Naive thymus-derived CD4-positive, alpha-beta T cell (primary cell): ENCODE measurements at regions not wholly inside any gene's neighbourhood (a gene's known extent, or its start where the extent isn't known, plus 50 kb on each side); places are given as distances from the start of the nearest gene placed in this dataset.

ENCODE experiments used
- ATAC-seq: fragments of 150-1000 bp; cut with Tn5 transposase; 2 replicates; pipeline ENCODE4 v1.10.0; 2021; ENCODE audit warnings: mild to moderate bottlenecking, moderate library complexity
- CTCF ChIA-PET: fragments of 350-600 bp; sonication (Branson Sonifier 250); formaldehyde crosslinking; loops from one replicate; lab custom pipeline; 2021; ENCODE audit warnings: antibody characterized with exemption; lab: Charles Lee
- POLR2A ChIA-PET: fragments of 350-600 bp; sonication (Branson Sonifier 250); formaldehyde crosslinking; loops from one replicate; lab custom pipeline; 2021; ENCODE audit warnings: antibody characterized with exemption, inconsistent platforms; lab: Charles Lee
- DNase-seq, 9 donors: peaks; one replicate each; pipeline versions ENCODE4 v3.0.0 to v3.0.0-alpha.2; 2020 to 2022; ENCODE audit warnings: mixed read lengths in 1 of 9
- H3K27ac ChIP-seq: one replicate; pipeline ENCODE4 v1.7.0; 2013; ENCODE audit warnings: mild to moderate bottlenecking, low read depth, low read length, moderate library complexity
- H3K27me3 ChIP-seq, 2 donors: one replicate each; pipeline ENCODE4 v1.7.0; 2013; ENCODE audit warnings: low read length in 2 of 2, mild to moderate bottlenecking in 2 of 2, moderate library complexity in 2 of 2; ENCODE audit not compliant: control insufficient read depth in 2 of 2, insufficient read depth in 2 of 2
- H3K36me3 ChIP-seq, 3 experiments: 1 replicate in 2 of 3; 2 replicates in 1 of 3; pipeline ENCODE4 v1.7.0; 2013; ENCODE audit warnings: low read length in 3 of 3, mild to moderate bottlenecking in 3 of 3, moderate library complexity in 1 of 3; ENCODE audit not compliant: insufficient read depth in 3 of 3, control insufficient read depth in 2 of 3
- H3K4me1 ChIP-seq, 2 donors: one replicate each; pipeline ENCODE4 v1.7.0; 2013; ENCODE audit warnings: low read length in 2 of 2, mild to moderate bottlenecking in 2 of 2, moderate library complexity in 1 of 2; ENCODE audit not compliant: control insufficient read depth in 2 of 2, insufficient read depth in 2 of 2
- H3K4me3 ChIP-seq: 2 replicates; pipeline ENCODE4 v1.7.0; 2013; ENCODE audit warnings: mild to moderate bottlenecking, low read length
- H3K9me3 ChIP-seq, 3 experiments: 1 replicate in 2 of 3; 2 replicates in 1 of 3; pipeline ENCODE4 v1.7.0; 2013; ENCODE audit warnings: low read length in 3 of 3; ENCODE audit not compliant: control insufficient read depth in 2 of 3
- H3K27ac Mint-ChIP-seq, 9 donors: one replicate each; pipeline ENCODE4 v1.8.0; 2020 to 2022; ENCODE audit warnings: mixed read lengths in 9 of 9, mild to moderate bottlenecking in 8 of 9, moderate library complexity in 5 of 9, inconsistent platforms in 2 of 9
- H3K27me3 Mint-ChIP-seq, 5 donors: one replicate each; pipeline ENCODE4 v1.8.0; 2021 to 2022; ENCODE audit warnings: mixed read lengths in 5 of 5, mild to moderate bottlenecking in 1 of 5
- H3K36me3 Mint-ChIP-seq, 5 donors: one replicate each; pipeline ENCODE4 v1.8.0; 2020 to 2022; ENCODE audit warnings: mixed read lengths in 5 of 5, mild to moderate bottlenecking in 3 of 5, inconsistent platforms in 1 of 5
- H3K4me1 Mint-ChIP-seq, 7 donors: one replicate each; pipeline ENCODE4 v1.8.0; 2020 to 2022; ENCODE audit warnings: mixed read lengths in 7 of 7, mild to moderate bottlenecking in 3 of 7, inconsistent platforms in 1 of 7
- H3K4me3 Mint-ChIP-seq, 10 donors: one replicate each; pipeline ENCODE4 v1.8.0; 2020 to 2022; ENCODE audit warnings: mild to moderate bottlenecking in 10 of 10, mixed read lengths in 10 of 10, moderate library complexity in 6 of 10, inconsistent platforms in 2 of 10
- H3K9me3 Mint-ChIP-seq, 11 donors: one replicate each; pipeline ENCODE4 v1.8.0; 2020 to 2022; ENCODE audit warnings: mixed read lengths in 11 of 11, mild to moderate bottlenecking in 4 of 11, inconsistent platforms in 1 of 11, moderate library complexity in 1 of 11
- intact Hi-C, 2 donors: fragments of 100-400 bp; cut with micrococcal nuclease; formaldehyde crosslinking; loops; one replicate each; pipeline ENCODE4 v1.15.1; 2023

DNA sequence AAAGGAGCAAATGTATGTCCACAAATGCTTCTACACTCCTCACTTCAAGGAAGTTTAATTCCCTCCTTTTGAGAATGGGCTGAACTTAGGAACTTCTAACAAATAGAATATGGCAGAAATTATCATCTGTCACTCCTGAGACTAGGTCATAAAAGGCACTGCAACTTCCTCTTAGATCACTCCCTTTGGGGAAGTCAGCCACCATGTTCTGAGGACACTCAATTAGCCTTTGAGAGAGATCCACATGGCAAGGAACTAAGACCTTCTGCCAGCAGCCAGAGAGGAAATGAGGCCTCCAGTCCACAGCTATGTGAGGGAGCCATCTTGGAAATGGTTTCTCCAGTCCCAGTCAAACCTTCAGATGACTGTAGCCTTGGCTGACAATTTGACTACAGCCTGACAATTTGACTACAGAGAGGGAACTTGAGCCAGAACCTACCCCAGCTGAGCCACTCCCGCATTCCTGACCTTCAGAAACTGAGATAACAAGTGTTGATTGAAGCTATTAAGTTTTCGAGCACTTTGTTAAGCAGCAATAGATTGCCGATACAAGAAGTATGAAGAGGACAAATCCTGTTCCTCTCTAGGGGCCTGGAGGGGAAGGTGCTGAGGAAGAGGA, 113.4 kb upstream of the SEC14L1 start:
- DNase-seq, result no peak
- H3K36me3 Mint-ChIP-seq, result peaks cover 0 to 17% (median 4%) of the 10 kb centered on the region in 5 donors
- no peak overlapping the region for H3K4me3 Mint-ChIP-seq
- Histone ChIP-seq H3K4me1 (no peaks in the 10 kb centered on the region), H3K4me3 (no peak overlapping the region), H3K27me3 (no peaks in the 10 kb centered on the region), H3K9me3 (peaks cover 0 to 16% (median 0%) of the 10 kb centered on the region in 3 experiments), H3K27ac (no peak overlapping the region), H3K36me3 (no peaks in the 10 kb centered on the region)
- H3K9me3 Mint-ChIP-seq, result peaks cover 0 to 27% (median 12%) of the 10 kb centered on the region in 11 donors
- ChIA-PET CTCF (interaction anchor here (0.6 kb wide), 1 partner anchor 1057 kb away, joined by 3 read pairs; no protein-coding TSS in a partner anchor), POLR2A (no interaction called here)
- peaks cover 0 to 9% (median 0%) of the 10 kb centered on the region in 5 donors for H3K27me3 Mint-ChIP-seq
- intact Hi-C loops, result no loop called here
- H3K4me1 Mint-ChIP-seq, result no peaks in the 10 kb centered on the region
- no peak overlapping the region for H3K27ac Mint-ChIP-seq
- no peak for ATAC-seq

DNA sequence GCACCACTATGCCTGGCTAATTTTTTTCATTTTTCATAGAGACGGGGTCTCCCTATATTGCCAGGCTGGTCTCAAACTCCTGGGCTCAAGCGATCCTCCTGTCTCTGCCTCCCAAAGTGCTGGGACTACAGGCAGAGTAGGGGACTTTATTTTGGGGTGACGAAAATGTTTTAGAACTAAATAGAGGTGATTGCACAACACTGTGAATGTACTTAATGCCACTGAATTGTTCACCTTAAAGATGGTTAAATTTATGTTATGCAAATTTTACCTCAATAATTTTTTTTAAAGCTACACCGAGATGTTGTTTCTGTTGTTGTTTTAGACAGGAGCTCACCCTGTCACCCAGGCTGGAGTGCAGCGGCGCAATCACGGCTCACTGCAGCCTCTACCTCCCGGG, 111.9 kb upstream of the SEC14L1 start:
- Mint-ChIP-seq H3K4me1 (no peaks in the 10 kb centered on the region), H3K27ac (no peak overlapping the region), H3K9me3 (peaks cover 0 to 29% (median 12%) of the 10 kb centered on the region in 11 donors), H3K4me3 (no peak overlapping the region), H3K36me3 (peaks cover 0 to 17% (median 4%) of the 10 kb centered on the region in 5 donors), H3K27me3 (peaks cover 0 to 8% (median 0%) of the 10 kb centered on the region in 5 donors)
- Histone ChIP-seq H3K36me3 (no peaks in the 10 kb centered on the region), H3K4me3 (no peak overlapping the region), H3K4me1 (no peaks in the 10 kb centered on the region), H3K27me3 (no peaks in the 10 kb centered on the region), H3K9me3 (peaks cover 0 to 16% (median 0%) of the 10 kb centered on the region in 3 experiments), H3K27ac (no peak overlapping the region)
- ATAC-seq (no peak), DNase-seq (no peak)
- POLR2A ChIA-PET, result interaction anchor here (0.6 kb wide), 1 partner anchor 294 kb away, joined by 3 read pairs; no protein-coding TSS in a partner anchor
- CTCF ChIA-PET, result no interaction called here
- intact Hi-C loops, result no loop called here

DNA sequence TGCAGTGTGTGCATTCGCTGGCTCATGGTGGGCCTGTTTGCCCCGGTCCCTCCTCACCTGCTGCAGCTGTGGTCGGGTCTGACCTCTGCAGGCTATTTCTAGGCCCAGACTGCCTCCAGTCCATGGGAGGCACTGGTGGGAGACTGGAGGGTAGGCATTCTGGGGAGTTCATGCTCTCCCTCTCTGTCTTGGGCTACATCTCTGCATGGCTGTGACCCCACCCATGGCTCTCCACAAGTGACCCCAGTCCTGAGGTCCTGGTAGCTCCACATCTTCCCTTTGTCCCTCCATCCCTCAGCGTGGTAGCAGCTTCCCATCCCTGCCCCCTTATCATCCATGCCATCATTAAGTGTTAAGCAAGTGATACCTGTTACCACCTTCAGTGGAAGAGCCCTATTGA, 107.8 kb upstream of the SEC14L1 start:
- intact Hi-C loops, result no loop called here

DNA sequence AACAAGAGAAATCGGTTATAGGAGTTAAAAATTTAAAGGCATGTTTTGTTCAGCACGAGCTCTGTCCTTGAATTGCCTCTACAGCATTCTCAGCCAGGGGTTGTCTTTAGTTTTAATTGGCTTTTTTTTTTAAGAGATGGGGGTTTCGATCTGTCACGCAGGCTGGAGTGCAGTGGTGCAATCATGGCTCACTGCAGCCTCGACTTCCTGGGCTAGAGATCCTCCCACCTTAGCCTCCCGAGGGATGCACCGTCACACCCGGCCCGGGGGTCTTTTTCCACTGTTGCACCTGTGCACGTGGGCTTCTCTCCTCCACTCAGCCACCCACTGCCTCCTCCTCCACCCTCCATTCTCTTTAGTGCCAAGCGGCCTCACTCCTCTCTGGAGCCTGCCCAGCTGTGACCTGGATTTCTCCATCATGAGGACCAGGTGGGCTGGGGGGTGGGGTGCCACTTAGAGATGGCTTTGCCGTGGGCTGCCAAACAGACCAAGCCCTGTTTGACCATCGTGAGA, 106.8 kb upstream of the SEC14L1 start:
- Histone ChIP-seq H3K36me3 (no peaks in the 10 kb centered on the region), H3K9me3 (peaks cover 0 to 10% (median 0%) of the 10 kb centered on the region in 3 experiments), H3K4me1 (no peaks in the 10 kb centered on the region), H3K27ac (no peak overlapping the region), H3K27me3 (no peaks in the 10 kb centered on the region), H3K4me3 (no peak overlapping the region)
- intact Hi-C loops, result no loop called here
- no peak for ATAC-seq
- Mint-ChIP-seq H3K36me3 (peaks cover 0 to 7% (median 3%) of the 10 kb centered on the region in 5 donors), H3K27me3 (peaks cover 13 to 23% (median 17%) of the 10 kb centered on the region in 5 donors), H3K9me3 (peaks cover 0 to 20% (median 7%) of the 10 kb centered on the region in 11 donors), H3K4me1 (peaks cover 0 to 5% (median 0%) of the 10 kb centered on the region in 7 donors), H3K27ac (no peak overlapping the region), H3K4me3 (no peak overlapping the region)
- DNase-seq, result no peak
- ChIA-PET POLR2A (no interaction called here), CTCF (interaction anchor here (0.8 kb wide), 1 partner anchor 31 kb away, joined by 3 read pairs; no protein-coding TSS in a partner anchor)

More for the DNA sequence above, 107.8 kb upstream of the SEC14L1 start:
- Mint-ChIP-seq H3K4me3 (no peak overlapping the region), H3K27ac (no peak overlapping the region), H3K4me1 (peaks cover 0 to 5% (median 0%) of the 10 kb centered on the region in 7 donors), H3K36me3 (peaks cover 0 to 7% (median 3%) of the 10 kb centered on the region in 5 donors), H3K27me3 (peaks cover 13 to 21% (median 16%) of the 10 kb centered on the region in 5 donors), H3K9me3 (peaks cover 0 to 20% (median 7%) of the 10 kb centered on the region in 11 donors)
- ChIA-PET POLR2A (interaction anchor here (0.6 kb wide), 1 partner anchor 433 kb away, joined by 3 read pairs; no protein-coding TSS in a partner anchor), CTCF (no interaction called here)
- no peaks in the 10 kb centered on the region for H3K27me3 ChIP-seq
- DNase-seq, result no peak
- H3K4me1 ChIP-seq, result no peaks in the 10 kb centered on the region
- no peak for ATAC-seq
- no peak overlapping the region for H3K27ac ChIP-seq
- H3K36me3 ChIP-seq, result no peaks in the 10 kb centered on the region
- no peak overlapping the region for H3K4me3 ChIP-seq
- H3K9me3 ChIP-seq, result peaks cover 0 to 10% (median 0%) of the 10 kb centered on the region in 3 experiments

DNA sequence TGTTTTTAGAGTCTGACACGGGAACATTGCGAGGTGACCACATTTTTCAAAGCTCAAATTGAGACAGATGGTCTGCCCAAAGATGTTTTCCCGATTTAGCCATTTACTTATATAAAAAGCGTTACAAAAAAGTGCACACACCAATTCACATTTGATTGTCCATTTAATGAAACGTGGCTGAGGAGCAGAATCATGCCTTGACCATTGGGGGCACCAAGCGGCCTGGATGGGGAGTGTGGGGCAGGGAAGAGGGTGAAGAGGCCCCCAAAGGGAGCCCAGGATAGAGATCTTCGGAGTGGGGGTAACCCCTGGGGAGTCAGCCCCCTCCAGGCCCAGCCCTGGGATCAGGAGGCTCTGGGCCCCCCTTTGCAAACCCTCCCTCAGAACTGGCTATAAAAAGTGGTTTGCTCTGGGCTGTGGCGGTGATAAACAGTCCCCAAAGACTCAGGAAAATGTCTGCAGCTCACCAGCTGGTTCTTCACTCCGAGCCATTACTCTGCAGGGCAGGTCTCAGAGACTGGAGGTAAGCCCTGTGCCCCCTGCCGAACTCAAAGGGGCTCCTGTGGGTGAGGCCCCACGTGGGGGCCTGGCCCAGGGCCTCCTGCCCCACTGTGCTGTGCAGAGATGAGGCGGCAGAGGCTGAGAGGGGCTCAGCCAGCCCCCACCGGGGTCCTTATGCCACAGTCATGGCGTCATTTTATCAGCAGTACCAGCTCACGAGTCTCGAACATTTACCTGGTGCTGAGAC, 105.9 kb upstream of the SEC14L1 start:
- CTCF ChIA-PET, result interaction anchor here (0.8 kb wide), 1 partner anchor 32 kb away, joined by 3 read pairs; no protein-coding TSS in a partner anchor
- Histone ChIP-seq H3K27me3 (no peaks in the 10 kb centered on the region), H3K27ac (no peak overlapping the region), H3K4me1 (no peaks in the 10 kb centered on the region), H3K36me3 (no peaks in the 10 kb centered on the region), H3K9me3 (peaks cover 0 to 10% (median 0%) of the 10 kb centered on the region in 3 experiments), H3K4me3 (no peak overlapping the region)
- Mint-ChIP-seq H3K36me3 (peaks cover 0 to 7% (median 3%) of the 10 kb centered on the region in 5 donors), H3K27me3 (peaks cover 13 to 23% (median 17%) of the 10 kb centered on the region in 5 donors), H3K27ac (no peak overlapping the region), H3K9me3 (peaks cover 0 to 20% (median 7%) of the 10 kb centered on the region in 11 donors), H3K4me3 (no peak overlapping the region), H3K4me1 (peaks cover 0 to 5% (median 0%) of the 10 kb centered on the region in 7 donors)
- intact Hi-C loops, result no loop called here
- POLR2A ChIA-PET, result no interaction called here
- ATAC-seq, result no peak
- no peak for DNase-seq

DNA sequence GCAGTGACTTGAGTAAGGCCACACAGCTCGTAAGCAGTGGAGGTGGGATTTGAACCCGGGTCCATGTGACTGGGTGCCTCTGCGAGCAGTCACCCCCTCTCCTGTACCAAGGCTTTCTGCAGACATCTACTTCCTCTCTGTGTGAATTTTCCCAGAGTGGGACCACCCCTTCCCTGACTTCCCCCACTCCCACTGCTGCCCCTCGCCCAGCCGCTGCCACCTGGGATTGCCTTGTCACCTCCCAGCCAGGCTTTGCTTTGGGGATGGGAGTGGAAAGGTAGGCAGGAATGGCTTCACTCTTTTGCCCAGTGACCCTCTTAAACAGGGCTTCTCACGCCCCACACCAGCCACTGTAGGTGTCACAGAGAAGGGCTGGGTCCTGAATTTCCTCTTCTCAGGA, 105.2 kb upstream of the SEC14L1 start:
- peaks cover 0 to 7% (median 3%) of the 10 kb centered on the region in 5 donors for H3K36me3 Mint-ChIP-seq
- intact Hi-C loops, result no loop called here
- H3K27ac Mint-ChIP-seq, result no peak overlapping the region
- CTCF ChIA-PET, result no interaction called here
- ATAC-seq (no peak), DNase-seq (no peak)
- no peak overlapping the region for H3K4me3 Mint-ChIP-seq
- H3K9me3 Mint-ChIP-seq, result peaks cover 0 to 20% (median 7%) of the 10 kb centered on the region in 11 donors
- H3K27me3 Mint-ChIP-seq, result peaks cover 13 to 23% (median 17%) of the 10 kb centered on the region in 5 donors
- Histone ChIP-seq H3K4me3 (no peak overlapping the region), H3K27me3 (no peaks in the 10 kb centered on the region), H3K4me1 (no peaks in the 10 kb centered on the region), H3K9me3 (peaks cover 0 to 10% (median 0%) of the 10 kb centered on the region in 3 experiments), H3K27ac (no peak overlapping the region), H3K36me3 (no peaks in the 10 kb centered on the region)
- POLR2A ChIA-PET, result no interaction called here
- H3K4me1 Mint-ChIP-seq, result peaks cover 0 to 5% (median 0%) of the 10 kb centered on the region in 7 donors
